Neural cell (in vitro differentiated cells): ENCODE measurements at regions not wholly inside any gene's neighbourhood (a gene's known extent, or its start where the extent isn't known, plus 50 kb on each side); places are given as distances from the start of the nearest gene placed in this dataset.

ENCODE experiments used
- H2AFZ ChIP-seq: fragments of 200-600, 300-800 bp; sonication (generic), shearing (Covaris generic); 2 replicates; pipeline ENCODE4 v1.6.0; 2014; ENCODE audit warnings: low read depth, mild to moderate bottlenecking, antibody characterized with exemption, low read length, moderate library complexity
- H3F3A ChIP-seq: fragments of 200-600 bp; shearing (Covaris generic); 2 replicates; pipeline ENCODE4 v1.6.1; 2016; ENCODE audit warnings: mild to moderate bottlenecking, moderate library complexity, mixed read lengths, antibody characterized with exemption, low read length; ENCODE audit not compliant: insufficient read depth, poor library complexity, severe bottlenecking
- H3K27ac ChIP-seq: fragments of 200-600, 300-800 bp; sonication (generic), shearing (Covaris generic); 2 replicates; pipeline ENCODE4 v1.5.1; 2014; ENCODE audit warnings: mild to moderate bottlenecking, low read length, moderate library complexity
- H3K27me3 ChIP-seq: fragments of 300-800, 200-600 bp; sonication (generic), shearing (Covaris generic); 2 replicates; pipeline ENCODE4 v1.6.0; 2014; ENCODE audit warnings: mild to moderate bottlenecking, low read depth, low read length, moderate library complexity; ENCODE audit not compliant: insufficient read depth
- H3K36me3 ChIP-seq: fragments of 300-800, 200-600 bp; sonication (generic), shearing (Covaris generic); 2 replicates; pipeline ENCODE4 v1.5.1; 2014; ENCODE audit warnings: mild to moderate bottlenecking, antibody characterized with exemption, low read length, moderate library complexity; ENCODE audit not compliant: insufficient read depth
- H3K4me2 ChIP-seq: fragments of 300-800, 200-600 bp; sonication (generic), shearing (Covaris generic); 2 replicates; pipeline ENCODE4 v1.6.0; 2014; ENCODE audit warnings: mild to moderate bottlenecking, low read length
- H3K4me3 ChIP-seq: fragments of 300-800, 200-600 bp; sonication (generic), shearing (Covaris generic); 2 replicates; pipeline ENCODE4 v1.5.1; 2014; ENCODE audit warnings: mild to moderate bottlenecking, low read length, moderate library complexity
- H3K79me2 ChIP-seq: fragments of 200-600 bp; shearing (Covaris generic); replicated peaks from 2 replicates; pipeline ENCODE4 v1.6.0; 2014; ENCODE audit warnings: mild to moderate bottlenecking, low read length, moderate library complexity; ENCODE audit not compliant: insufficient read depth
- H3K9ac ChIP-seq: fragments of 300-800, 200-600 bp; sonication (generic), shearing (Covaris generic); 2 replicates; pipeline ENCODE4 v1.6.1; 2016; ENCODE audit warnings: mild to moderate bottlenecking, low read length, mixed read lengths
- H3K9me2 ChIP-seq: fragments of 200-600 bp; shearing (Covaris generic); 2 replicates; pipeline ENCODE4 v1.6.1; 2016; ENCODE audit warnings: mild to moderate bottlenecking, low read length, mixed read lengths; ENCODE audit not compliant: insufficient read depth
- H3K9me3 ChIP-seq: fragments of 200-600, 300-800 bp; sonication (generic), shearing (Covaris generic); 2 replicates; pipeline ENCODE4 v1.6.1; 2016; ENCODE audit warnings: mild to moderate bottlenecking, mixed run types, low read length, moderate library complexity, mixed read lengths
- H4K20me1 ChIP-seq: fragments of 200-600 bp; shearing (Covaris generic); 2 replicates; pipeline ENCODE4 v1.6.1; 2016; ENCODE audit warnings: mild to moderate bottlenecking, mixed run types; ENCODE audit not compliant: insufficient read depth
- EP300 ChIP-seq: fragments of 450-650 bp; conservative IDR thresholded peaks from 2 replicates; pipeline ENCODE4 v1.6.1; 2014; ENCODE audit warnings: antibody characterized with exemption, mild to moderate bottlenecking, moderate library complexity; ENCODE audit not compliant: poor library complexity, severe bottlenecking
- EZH2 ChIP-seq: fragments of 200-600, 300-800 bp; shearing (Covaris generic), sonication (generic); IDR thresholded peaks from 2 replicates; pipeline ENCODE4 v1.6.1; 2014; ENCODE audit warnings: antibody characterized with exemption, low read length, borderline replicate concordance, mild to moderate bottlenecking; ENCODE audit not compliant: insufficient read depth, poor library complexity, severe bottlenecking
- MXI1 ChIP-seq: fragments of 450-650 bp; conservative IDR thresholded peaks from 2 replicates; pipeline ENCODE4 v1.6.1; 2014; ENCODE audit warnings: antibody characterized with exemption, mild to moderate bottlenecking; ENCODE audit not compliant: poor library complexity, severe bottlenecking
- POLR2AphosphoS5 ChIP-seq: IDR thresholded peaks from 2 replicates; pipeline ENCODE4 v1.6.1; 2012
- RAD21 ChIP-seq: fragments of 450-650 bp; conservative IDR thresholded peaks from 2 replicates; pipeline ENCODE4 v1.6.1; 2014; ENCODE audit warnings: antibody characterized with exemption, mild to moderate bottlenecking, moderate library complexity
- SMC3 ChIP-seq: fragments of 450-650 bp; conservative IDR thresholded peaks from 2 replicates; pipeline ENCODE4 v1.6.1; 2014; ENCODE audit warnings: antibody characterized with exemption, mild to moderate bottlenecking, moderate library complexity; ENCODE audit not compliant: poor library complexity
- TAF1 ChIP-seq: IDR thresholded peaks from 2 replicates; pipeline ENCODE4 v1.6.1; 2012; ENCODE audit warnings: low read depth
- TF ChIP-seq, protein P1 (sequence below): fragments of 450-650 bp; IDR thresholded peaks from 2 replicates; pipeline ENCODE4 v1.5.1; 2014; ENCODE audit warnings: antibody characterized with exemption, mild to moderate bottlenecking, moderate library complexity; ENCODE audit not compliant: poor library complexity, severe bottlenecking
- TF ChIP-seq, protein P2 (sequence below): IDR thresholded peaks from 2 replicates; pipeline ENCODE4 v1.6.1; 2012; ENCODE audit warnings: borderline replicate concordance

DNA sequence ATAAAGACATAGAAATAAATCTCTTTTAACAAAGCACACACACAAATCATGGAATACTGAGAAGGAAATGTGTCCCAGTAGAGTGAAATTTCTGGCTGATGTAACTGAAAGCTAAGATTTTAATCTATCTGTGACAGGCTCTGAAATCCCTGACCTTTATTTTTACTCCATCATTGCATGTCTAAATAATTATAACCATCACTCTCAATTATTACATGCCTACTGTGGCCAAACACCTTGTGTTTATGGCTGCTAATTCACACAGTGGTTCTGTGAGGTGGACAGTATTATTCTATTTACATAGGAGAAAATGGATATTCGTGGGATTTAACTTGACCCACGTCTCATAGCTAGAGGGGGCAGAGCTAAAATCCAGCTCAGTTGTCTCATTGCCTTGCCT lies 438.1 kb downstream of the TLL1 start:
- Histone ChIP-seq H4K20me1 (no peaks in the 10 kb centered on the region), H3K27me3 (no peaks in the 10 kb centered on the region), H3K9ac (no peak overlapping the region), H2AFZ (no peak overlapping the region), H3K4me3 (no peak overlapping the region), H3K4me2 (no peak overlapping the region), H3K9me2 (no peaks in the 10 kb centered on the region), H3K36me3 (no peaks in the 10 kb centered on the region), H3K27ac (no peak overlapping the region), H3K9me3 (no peaks in the 10 kb centered on the region), H3F3A (peaks cover 3% of the 10 kb centered on the region), H3K79me2 (no peaks in the 10 kb centered on the region)
- TF ChIP-seq MXI1 (no peak), EP300 (no peak), TAF1 (no peak), RAD21 (no peak), SMC3 (no peak), EZH2 (no peak), POLR2AphosphoS5 (no peak)
- TF ChIP-seq, protein P1, sequence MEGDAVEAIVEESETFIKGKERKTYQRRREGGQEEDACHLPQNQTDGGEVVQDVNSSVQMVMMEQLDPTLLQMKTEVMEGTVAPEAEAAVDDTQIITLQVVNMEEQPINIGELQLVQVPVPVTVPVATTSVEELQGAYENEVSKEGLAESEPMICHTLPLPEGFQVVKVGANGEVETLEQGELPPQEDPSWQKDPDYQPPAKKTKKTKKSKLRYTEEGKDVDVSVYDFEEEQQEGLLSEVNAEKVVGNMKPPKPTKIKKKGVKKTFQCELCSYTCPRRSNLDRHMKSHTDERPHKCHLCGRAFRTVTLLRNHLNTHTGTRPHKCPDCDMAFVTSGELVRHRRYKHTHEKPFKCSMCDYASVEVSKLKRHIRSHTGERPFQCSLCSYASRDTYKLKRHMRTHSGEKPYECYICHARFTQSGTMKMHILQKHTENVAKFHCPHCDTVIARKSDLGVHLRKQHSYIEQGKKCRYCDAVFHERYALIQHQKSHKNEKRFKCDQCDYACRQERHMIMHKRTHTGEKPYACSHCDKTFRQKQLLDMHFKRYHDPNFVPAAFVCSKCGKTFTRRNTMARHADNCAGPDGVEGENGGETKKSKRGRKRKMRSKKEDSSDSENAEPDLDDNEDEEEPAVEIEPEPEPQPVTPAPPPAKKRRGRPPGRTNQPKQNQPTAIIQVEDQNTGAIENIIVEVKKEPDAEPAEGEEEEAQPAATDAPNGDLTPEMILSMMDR: no peak
- TF ChIP-seq, protein P2, sequence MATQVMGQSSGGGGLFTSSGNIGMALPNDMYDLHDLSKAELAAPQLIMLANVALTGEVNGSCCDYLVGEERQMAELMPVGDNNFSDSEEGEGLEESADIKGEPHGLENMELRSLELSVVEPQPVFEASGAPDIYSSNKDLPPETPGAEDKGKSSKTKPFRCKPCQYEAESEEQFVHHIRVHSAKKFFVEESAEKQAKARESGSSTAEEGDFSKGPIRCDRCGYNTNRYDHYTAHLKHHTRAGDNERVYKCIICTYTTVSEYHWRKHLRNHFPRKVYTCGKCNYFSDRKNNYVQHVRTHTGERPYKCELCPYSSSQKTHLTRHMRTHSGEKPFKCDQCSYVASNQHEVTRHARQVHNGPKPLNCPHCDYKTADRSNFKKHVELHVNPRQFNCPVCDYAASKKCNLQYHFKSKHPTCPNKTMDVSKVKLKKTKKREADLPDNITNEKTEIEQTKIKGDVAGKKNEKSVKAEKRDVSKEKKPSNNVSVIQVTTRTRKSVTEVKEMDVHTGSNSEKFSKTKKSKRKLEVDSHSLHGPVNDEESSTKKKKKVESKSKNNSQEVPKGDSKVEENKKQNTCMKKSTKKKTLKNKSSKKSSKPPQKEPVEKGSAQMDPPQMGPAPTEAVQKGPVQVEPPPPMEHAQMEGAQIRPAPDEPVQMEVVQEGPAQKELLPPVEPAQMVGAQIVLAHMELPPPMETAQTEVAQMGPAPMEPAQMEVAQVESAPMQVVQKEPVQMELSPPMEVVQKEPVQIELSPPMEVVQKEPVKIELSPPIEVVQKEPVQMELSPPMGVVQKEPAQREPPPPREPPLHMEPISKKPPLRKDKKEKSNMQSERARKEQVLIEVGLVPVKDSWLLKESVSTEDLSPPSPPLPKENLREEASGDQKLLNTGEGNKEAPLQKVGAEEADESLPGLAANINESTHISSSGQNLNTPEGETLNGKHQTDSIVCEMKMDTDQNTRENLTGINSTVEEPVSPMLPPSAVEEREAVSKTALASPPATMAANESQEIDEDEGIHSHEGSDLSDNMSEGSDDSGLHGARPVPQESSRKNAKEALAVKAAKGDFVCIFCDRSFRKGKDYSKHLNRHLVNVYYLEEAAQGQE: no peak

DNA sequence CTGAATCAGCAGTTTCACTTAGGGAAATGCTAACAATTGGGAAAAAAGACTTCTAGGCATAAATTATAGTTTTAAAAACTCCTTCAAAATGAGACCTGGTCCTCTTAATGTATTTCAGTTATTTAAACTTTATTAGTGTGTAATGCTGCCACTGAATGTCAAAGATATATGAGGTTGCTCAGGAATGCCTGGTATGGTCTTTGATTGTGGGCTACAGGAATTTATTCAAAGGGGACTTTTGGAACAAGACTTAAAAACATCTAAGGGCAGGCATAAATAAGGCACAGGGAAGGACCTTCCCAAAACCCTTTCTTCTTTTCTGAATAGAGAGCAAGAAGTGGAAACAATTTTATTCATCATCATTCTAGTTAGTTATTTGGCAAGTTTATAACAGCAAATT lies 439.1 kb downstream of the TLL1 start:
- H3K27ac ChIP-seq: no peak overlapping the region
- H3F3A ChIP-seq: peaks cover 3% of the 10 kb centered on the region
- no peaks in the 10 kb centered on the region for H3K79me2 ChIP-seq
- H3K27me3 ChIP-seq: no peaks in the 10 kb centered on the region
- H3K4me3 ChIP-seq: no peak overlapping the region
- no peak overlapping the region for H3K9ac ChIP-seq
- no peak overlapping the region for H2AFZ ChIP-seq
- H3K9me2 ChIP-seq: no peaks in the 10 kb centered on the region
- TF ChIP-seq TAF1: no peak
- TF ChIP-seq RAD21: no peak
- TF ChIP-seq, protein P1: no peak
- TF ChIP-seq SMC3: no peak
- no peak for TF ChIP-seq POLR2AphosphoS5
- TF ChIP-seq, protein P2: no peak
- no peak for TF ChIP-seq MXI1
- no peak for TF ChIP-seq EZH2
- no peak for TF ChIP-seq EP300
- no peak overlapping the region for H3K4me2 ChIP-seq
- H4K20me1 ChIP-seq: no peaks in the 10 kb centered on the region
- H3K36me3 ChIP-seq: no peaks in the 10 kb centered on the region
- no peaks in the 10 kb centered on the region for H3K9me3 ChIP-seq
